ENCODE measurements at regions not wholly inside any gene's neighbourhood (a gene's known extent, or its start where the extent isn't known, plus 50 kb on each side); places are given as distances from the start of the nearest gene placed in this dataset.
"Not testable (repeated sequence)": the region's sequence is repeated elsewhere in the genome, so short reads cannot be mapped to it uniquely, and the experiment has no call there.

DNA sequence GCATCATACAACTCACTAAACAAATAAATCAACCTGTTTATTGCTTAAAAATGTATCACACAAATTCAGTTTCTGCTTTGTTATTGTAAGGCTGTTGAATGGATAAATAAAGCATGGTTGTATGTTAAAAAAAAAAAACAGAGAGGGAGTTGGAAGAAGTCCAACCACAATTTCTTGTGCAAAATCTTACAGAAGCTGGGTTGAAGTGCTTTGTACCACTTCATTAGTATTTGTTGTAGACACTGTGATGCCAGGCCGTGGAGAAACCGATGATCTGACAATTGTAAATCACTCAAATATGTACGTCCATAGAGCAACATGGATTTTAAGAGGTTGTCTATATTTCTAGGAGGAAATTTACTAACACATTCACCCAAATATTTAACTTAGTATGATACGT is 132.6 kb upstream of the MXRA5 start:
- no peak overlapping the region for H3K4me3 ChIP-seq (ENCODE audit: control extremely low read depth in 1 of 5, extremely low read depth in 1 of 5, insufficient read depth in 1 of 5, low read depth in 2 of 5, low read length in 4 of 5)
- H3K27me3 ChIP-seq (replicated peaks in 1 of 4; ENCODE audit: control extremely low read depth in 1 of 4, control insufficient read depth in 3 of 4, insufficient read depth in 4 of 4, low read length in 3 of 4): no peaks in the 10 kb centered on the region
- H3K4me1 Mint-ChIP-seq: no peaks in the 10 kb centered on the region
- no peaks in the 10 kb centered on the region for H3K79me2 ChIP-seq (ENCODE audit: control insufficient read depth, insufficient read depth, low read length)
- H3K27ac Mint-ChIP-seq: no peak overlapping the region
- no peaks in the 10 kb centered on the region for H3K4me1 ChIP-seq (ENCODE audit: control insufficient read depth in 2 of 2, insufficient read depth in 2 of 2, low read length in 2 of 2)
- POLR2A ChIA-PET: no interaction called here
- no peak overlapping the region for H3K9ac ChIP-seq (ENCODE audit: low read length)
- no peak overlapping the region for H3K4me3 Mint-ChIP-seq
- peaks cover 4% of the 10 kb centered on the region for H3K9me3 Mint-ChIP-seq (ENCODE audit: insufficient read depth)
- H3K27ac ChIP-seq (ENCODE audit: low read length in 2 of 2): no peak overlapping the region
- CTCF ChIA-PET: no interaction called here
- no peak for DNase-seq
- ATAC-seq (ENCODE audit: low read depth): no peak
- H3K27me3 Mint-ChIP-seq: no peaks in the 10 kb centered on the region
- no peak overlapping the region for H3K4me2 ChIP-seq (replicated peaks; ENCODE audit: low read depth, low read length, poor library complexity, severe bottlenecking)
- no CpG with 5 or more reads among the region's 4 CpGs for WGBS (ENCODE audit: insufficient coverage)
- H3K9me3 ChIP-seq (ENCODE audit: control extremely low read depth in 1 of 3, control insufficient read depth in 2 of 3, insufficient read depth in 1 of 3, low read length in 2 of 3): no peaks in the 10 kb centered on the region
- no peak overlapping the region for H2AFZ ChIP-seq (ENCODE audit: insufficient read depth, low read depth, low read length, poor library complexity, severe bottlenecking)
- TF ChIP-seq, protein P1, sequence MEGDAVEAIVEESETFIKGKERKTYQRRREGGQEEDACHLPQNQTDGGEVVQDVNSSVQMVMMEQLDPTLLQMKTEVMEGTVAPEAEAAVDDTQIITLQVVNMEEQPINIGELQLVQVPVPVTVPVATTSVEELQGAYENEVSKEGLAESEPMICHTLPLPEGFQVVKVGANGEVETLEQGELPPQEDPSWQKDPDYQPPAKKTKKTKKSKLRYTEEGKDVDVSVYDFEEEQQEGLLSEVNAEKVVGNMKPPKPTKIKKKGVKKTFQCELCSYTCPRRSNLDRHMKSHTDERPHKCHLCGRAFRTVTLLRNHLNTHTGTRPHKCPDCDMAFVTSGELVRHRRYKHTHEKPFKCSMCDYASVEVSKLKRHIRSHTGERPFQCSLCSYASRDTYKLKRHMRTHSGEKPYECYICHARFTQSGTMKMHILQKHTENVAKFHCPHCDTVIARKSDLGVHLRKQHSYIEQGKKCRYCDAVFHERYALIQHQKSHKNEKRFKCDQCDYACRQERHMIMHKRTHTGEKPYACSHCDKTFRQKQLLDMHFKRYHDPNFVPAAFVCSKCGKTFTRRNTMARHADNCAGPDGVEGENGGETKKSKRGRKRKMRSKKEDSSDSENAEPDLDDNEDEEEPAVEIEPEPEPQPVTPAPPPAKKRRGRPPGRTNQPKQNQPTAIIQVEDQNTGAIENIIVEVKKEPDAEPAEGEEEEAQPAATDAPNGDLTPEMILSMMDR (IDR thresholded peaks at IDR 0.05): no peak
- no peak for TF ChIP-seq EZH2 (IDR thresholded peaks at IDR 0.05; ENCODE audit: borderline replicate concordance, insufficient read depth, low read depth, low read length, poor library complexity, severe bottlenecking)
- intact Hi-C loops (cut with micrococcal nuclease): no loop called here
- H3K36me3 ChIP-seq (replicated peaks in 1 of 2; ENCODE audit: control extremely low read depth in 1 of 2, control insufficient read depth in 1 of 2, extremely low read depth in 1 of 2, insufficient read depth in 2 of 2, low read length in 1 of 2): no peaks in the 10 kb centered on the region
- H4K20me1 ChIP-seq (ENCODE audit: control insufficient read depth, insufficient read depth, low read length, poor library complexity, severe bottlenecking): no peaks in the 10 kb centered on the region

DNA sequence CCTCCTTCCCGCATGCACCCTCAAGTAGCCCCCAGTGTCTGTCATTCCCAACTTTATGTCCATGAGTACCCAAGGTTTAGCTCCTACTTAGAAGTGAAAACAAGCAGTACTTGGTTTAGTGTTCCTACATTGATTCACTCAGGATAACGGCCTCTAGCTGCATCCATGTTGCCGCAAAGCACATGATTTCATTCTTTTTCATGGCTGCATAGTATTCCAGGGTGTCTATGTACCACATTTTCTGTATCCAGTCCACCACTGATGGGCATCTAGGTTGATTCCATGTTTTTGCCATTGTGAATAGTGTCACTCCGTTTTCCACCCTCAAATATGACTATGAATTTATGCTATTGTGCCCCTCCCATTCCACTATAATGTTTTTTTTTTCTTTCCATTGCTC is 130.5 kb upstream of the MXRA5 start:
- Histone ChIP-seq H4K20me1 (ENCODE audit: control insufficient read depth, insufficient read depth, low read length, poor library complexity, severe bottlenecking) (no peaks in the 10 kb centered on the region), H3K4me3 (ENCODE audit: control extremely low read depth in 1 of 5, extremely low read depth in 1 of 5, insufficient read depth in 1 of 5, low read depth in 2 of 5, low read length in 4 of 5) (no peak overlapping the region), H3K27me3 (replicated peaks in 1 of 4; ENCODE audit: control extremely low read depth in 1 of 4, control insufficient read depth in 3 of 4, insufficient read depth in 4 of 4, low read length in 3 of 4) (no peaks in the 10 kb centered on the region), H3K4me1 (ENCODE audit: control insufficient read depth in 2 of 2, insufficient read depth in 2 of 2, low read length in 2 of 2) (no peaks in the 10 kb centered on the region), H3K27ac (ENCODE audit: low read length in 2 of 2) (no peak overlapping the region), H3K36me3 (replicated peaks in 1 of 2; ENCODE audit: control extremely low read depth in 1 of 2, control insufficient read depth in 1 of 2, extremely low read depth in 1 of 2, insufficient read depth in 2 of 2, low read length in 1 of 2) (no peaks in the 10 kb centered on the region), H3K4me2 (replicated peaks; ENCODE audit: low read depth, low read length, poor library complexity, severe bottlenecking) (no peak overlapping the region), H3K79me2 (ENCODE audit: control insufficient read depth, insufficient read depth, low read length) (no peaks in the 10 kb centered on the region), H3K9ac (ENCODE audit: low read length) (no peak overlapping the region), H2AFZ (ENCODE audit: insufficient read depth, low read depth, low read length, poor library complexity, severe bottlenecking) (no peak overlapping the region), H3K9me3 (ENCODE audit: control extremely low read depth in 1 of 3, control insufficient read depth in 2 of 3, insufficient read depth in 1 of 3, low read length in 2 of 3) (no peaks in the 10 kb centered on the region)
- Mint-ChIP-seq H3K27ac (no peak overlapping the region), H3K9me3 (ENCODE audit: insufficient read depth) (peaks cover 4% of the 10 kb centered on the region), H3K27me3 (no peaks in the 10 kb centered on the region), H3K4me3 (no peak overlapping the region), H3K4me1 (no peaks in the 10 kb centered on the region)
- no peak for TF ChIP-seq EZH2 (IDR thresholded peaks at IDR 0.05; ENCODE audit: borderline replicate concordance, insufficient read depth, low read depth, low read length, poor library complexity, severe bottlenecking)
- TF ChIP-seq, protein P1 (IDR thresholded peaks at IDR 0.05): no peak
- intact Hi-C loops (cut with micrococcal nuclease): no loop called here
- no CpG with 5 or more reads among the region's 4 CpGs for WGBS (ENCODE audit: insufficient coverage)
- DNase-seq (no peak), ATAC-seq (ENCODE audit: low read depth) (no peak)
- CTCF ChIA-PET: no interaction called here
- POLR2A ChIA-PET: no interaction called here

DNA sequence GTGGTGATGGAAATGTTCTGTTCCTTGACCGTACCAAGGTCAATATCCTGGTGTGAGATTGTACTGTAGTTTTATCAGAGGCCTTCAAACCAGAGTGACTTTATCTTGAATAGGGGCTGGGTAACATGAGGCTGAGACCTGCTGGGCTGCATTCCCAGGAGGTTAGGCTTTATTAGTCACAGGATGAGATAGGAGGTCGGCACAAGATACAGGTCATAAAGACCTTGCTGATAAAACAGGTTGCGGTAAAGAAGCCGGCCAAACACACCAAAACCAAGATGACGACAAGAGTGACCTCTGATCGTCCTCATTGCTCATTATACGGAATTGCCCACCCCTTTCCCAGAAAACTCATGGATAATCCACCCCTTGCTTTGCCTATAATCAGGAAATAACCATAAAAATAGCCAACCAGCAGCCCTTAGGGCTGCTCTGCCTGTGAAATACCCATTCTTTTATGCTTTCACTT is 123.8 kb upstream of the MXRA5 start:
- 76% methylated on average over 6 of the region's 7 CpGs for WGBS (ENCODE audit: insufficient coverage)
- H3K4me3 Mint-ChIP-seq; H3K9me3 Mint-ChIP-seq (ENCODE audit: insufficient read depth); H3K9me3 ChIP-seq (ENCODE audit: control extremely low read depth in 1 of 3, control insufficient read depth in 2 of 3, insufficient read depth in 1 of 3, low read length in 2 of 3); H3K4me3 ChIP-seq (ENCODE audit: control extremely low read depth in 1 of 5, extremely low read depth in 1 of 5, insufficient read depth in 1 of 5, low read depth in 2 of 5, low read length in 4 of 5); H3K4me1 ChIP-seq (ENCODE audit: control insufficient read depth in 2 of 2, insufficient read depth in 2 of 2, low read length in 2 of 2); H3K9ac ChIP-seq (ENCODE audit: low read length); ATAC-seq (ENCODE audit: low read depth); CTCF ChIA-PET; POLR2A ChIA-PET; H3K36me3 ChIP-seq (replicated peaks in 1 of 2; ENCODE audit: control extremely low read depth in 1 of 2, control insufficient read depth in 1 of 2, extremely low read depth in 1 of 2, insufficient read depth in 2 of 2, low read length in 1 of 2); H3K27me3 ChIP-seq (replicated peaks in 1 of 4; ENCODE audit: control extremely low read depth in 1 of 4, control insufficient read depth in 3 of 4, insufficient read depth in 4 of 4, low read length in 3 of 4); H3K27me3 Mint-ChIP-seq; intact Hi-C loops (cut with micrococcal nuclease); H3K4me1 Mint-ChIP-seq; DNase-seq; H4K20me1 ChIP-seq (ENCODE audit: control insufficient read depth, insufficient read depth, low read length, poor library complexity, severe bottlenecking); H3K27ac ChIP-seq (ENCODE audit: low read length in 2 of 2); H3K79me2 ChIP-seq (ENCODE audit: control insufficient read depth, insufficient read depth, low read length); H2AFZ ChIP-seq (ENCODE audit: insufficient read depth, low read depth, low read length, poor library complexity, severe bottlenecking); H3K27ac Mint-ChIP-seq; H3K4me2 ChIP-seq (replicated peaks; ENCODE audit: low read depth, low read length, poor library complexity, severe bottlenecking): not testable (repeated sequence)
